ENCODE measurements at regions not wholly inside any gene's neighbourhood (a gene's known extent, or its start where the extent isn't known, plus 50 kb on each side); places are given as distances from the start of the nearest gene placed in this dataset.

DNA sequence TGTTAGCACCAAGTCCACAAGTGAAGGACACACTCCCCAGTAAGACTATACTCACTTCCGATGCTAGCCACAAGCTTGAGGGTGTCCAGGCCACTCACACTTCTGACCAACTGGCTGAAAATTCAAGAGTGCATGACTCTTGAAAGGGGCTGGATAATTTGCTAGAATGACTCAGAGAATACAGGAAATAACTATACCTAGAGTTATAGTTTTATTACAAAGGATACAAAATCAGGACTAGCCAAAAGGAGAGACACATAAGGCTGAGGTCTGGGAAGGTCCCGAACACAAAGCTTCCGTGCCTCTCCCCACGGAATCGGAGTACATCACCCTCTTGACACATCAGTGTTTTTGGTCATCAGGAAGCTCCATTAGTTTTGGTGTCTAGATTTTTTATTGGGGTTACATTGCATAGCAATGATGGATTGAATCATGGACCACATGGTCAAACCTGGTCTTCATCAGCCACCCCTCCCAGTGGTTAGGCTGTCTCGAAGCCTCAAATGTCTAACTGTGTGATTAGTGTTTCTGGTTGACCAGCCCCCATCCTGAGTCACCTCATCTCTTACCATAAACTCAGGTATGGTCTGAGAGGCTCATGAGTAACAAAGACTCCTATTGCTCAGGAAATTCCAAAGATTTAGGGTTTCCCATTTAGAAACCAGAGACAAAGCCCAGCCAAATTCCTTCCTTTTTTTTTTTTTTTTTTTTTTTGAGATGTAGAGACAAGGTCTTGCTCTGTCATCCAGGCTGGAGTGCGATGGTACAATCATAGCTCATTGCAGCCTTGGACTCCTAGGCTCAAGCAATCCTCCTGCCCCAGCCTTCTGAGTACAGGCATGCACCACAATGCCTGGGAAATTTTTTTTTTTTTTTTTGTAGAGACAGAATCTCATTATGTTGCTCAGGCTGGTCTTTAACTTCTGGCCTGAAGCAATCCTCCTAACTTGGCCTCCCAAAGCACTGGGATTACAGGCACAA is 472.0 kb upstream of the TBX3 start:
- no peak overlapping the region for H3K9ac ChIP-seq (ENCODE audit: low read depth in 1 of 2, low read length in 2 of 2)
- H3K4me1 ChIP-seq (ENCODE audit: control insufficient read depth in 4 of 4, insufficient read depth in 4 of 4, low read length in 3 of 4) = no peaks in the 10 kb centered on the region
- H3K27me3 ChIP-seq (ENCODE audit: control insufficient read depth in 4 of 4, insufficient read depth in 4 of 4, low read length in 3 of 4) = no peaks in the 10 kb centered on the region
- H3K9me3 ChIP-seq (ENCODE audit: control insufficient read depth in 4 of 4, low read length in 3 of 4) = no peaks in the 10 kb centered on the region
- H3K27ac ChIP-seq (ENCODE audit: low read depth in 1 of 2, low read length in 2 of 2) = no peak overlapping the region
- H3K36me3 ChIP-seq (ENCODE audit: control insufficient read depth in 4 of 4, insufficient read depth in 3 of 4, low read depth in 1 of 4, low read length in 3 of 4) = no peaks in the 10 kb centered on the region
- H3K4me3 ChIP-seq (ENCODE audit: low read depth in 1 of 3, low read length in 3 of 3) = no peak overlapping the region
- 94% methylated on average over 7 of the region's 7 CpGs for WGBS
- TF ChIP-seq FOXA2 (IDR thresholded peaks at IDR 0.05) (no peak), NR2F2 (IDR thresholded peaks at IDR 0.05) (no peak), SP1 (IDR thresholded peaks at IDR 0.05) (no peak), TAF1 (conservative IDR thresholded peaks at IDR 0.05) (no peak), GABPA (IDR thresholded peaks at IDR 0.05 in 1 of 2, conservative IDR thresholded peaks at IDR 0.05 in 1 of 2) (no peak), HNF4G (IDR thresholded peaks at IDR 0.05) (no peak)
- TF ChIP-seq, protein P1, sequence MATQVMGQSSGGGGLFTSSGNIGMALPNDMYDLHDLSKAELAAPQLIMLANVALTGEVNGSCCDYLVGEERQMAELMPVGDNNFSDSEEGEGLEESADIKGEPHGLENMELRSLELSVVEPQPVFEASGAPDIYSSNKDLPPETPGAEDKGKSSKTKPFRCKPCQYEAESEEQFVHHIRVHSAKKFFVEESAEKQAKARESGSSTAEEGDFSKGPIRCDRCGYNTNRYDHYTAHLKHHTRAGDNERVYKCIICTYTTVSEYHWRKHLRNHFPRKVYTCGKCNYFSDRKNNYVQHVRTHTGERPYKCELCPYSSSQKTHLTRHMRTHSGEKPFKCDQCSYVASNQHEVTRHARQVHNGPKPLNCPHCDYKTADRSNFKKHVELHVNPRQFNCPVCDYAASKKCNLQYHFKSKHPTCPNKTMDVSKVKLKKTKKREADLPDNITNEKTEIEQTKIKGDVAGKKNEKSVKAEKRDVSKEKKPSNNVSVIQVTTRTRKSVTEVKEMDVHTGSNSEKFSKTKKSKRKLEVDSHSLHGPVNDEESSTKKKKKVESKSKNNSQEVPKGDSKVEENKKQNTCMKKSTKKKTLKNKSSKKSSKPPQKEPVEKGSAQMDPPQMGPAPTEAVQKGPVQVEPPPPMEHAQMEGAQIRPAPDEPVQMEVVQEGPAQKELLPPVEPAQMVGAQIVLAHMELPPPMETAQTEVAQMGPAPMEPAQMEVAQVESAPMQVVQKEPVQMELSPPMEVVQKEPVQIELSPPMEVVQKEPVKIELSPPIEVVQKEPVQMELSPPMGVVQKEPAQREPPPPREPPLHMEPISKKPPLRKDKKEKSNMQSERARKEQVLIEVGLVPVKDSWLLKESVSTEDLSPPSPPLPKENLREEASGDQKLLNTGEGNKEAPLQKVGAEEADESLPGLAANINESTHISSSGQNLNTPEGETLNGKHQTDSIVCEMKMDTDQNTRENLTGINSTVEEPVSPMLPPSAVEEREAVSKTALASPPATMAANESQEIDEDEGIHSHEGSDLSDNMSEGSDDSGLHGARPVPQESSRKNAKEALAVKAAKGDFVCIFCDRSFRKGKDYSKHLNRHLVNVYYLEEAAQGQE (IDR thresholded peaks at IDR 0.05) = no peak
- TF ChIP-seq, protein P2, sequence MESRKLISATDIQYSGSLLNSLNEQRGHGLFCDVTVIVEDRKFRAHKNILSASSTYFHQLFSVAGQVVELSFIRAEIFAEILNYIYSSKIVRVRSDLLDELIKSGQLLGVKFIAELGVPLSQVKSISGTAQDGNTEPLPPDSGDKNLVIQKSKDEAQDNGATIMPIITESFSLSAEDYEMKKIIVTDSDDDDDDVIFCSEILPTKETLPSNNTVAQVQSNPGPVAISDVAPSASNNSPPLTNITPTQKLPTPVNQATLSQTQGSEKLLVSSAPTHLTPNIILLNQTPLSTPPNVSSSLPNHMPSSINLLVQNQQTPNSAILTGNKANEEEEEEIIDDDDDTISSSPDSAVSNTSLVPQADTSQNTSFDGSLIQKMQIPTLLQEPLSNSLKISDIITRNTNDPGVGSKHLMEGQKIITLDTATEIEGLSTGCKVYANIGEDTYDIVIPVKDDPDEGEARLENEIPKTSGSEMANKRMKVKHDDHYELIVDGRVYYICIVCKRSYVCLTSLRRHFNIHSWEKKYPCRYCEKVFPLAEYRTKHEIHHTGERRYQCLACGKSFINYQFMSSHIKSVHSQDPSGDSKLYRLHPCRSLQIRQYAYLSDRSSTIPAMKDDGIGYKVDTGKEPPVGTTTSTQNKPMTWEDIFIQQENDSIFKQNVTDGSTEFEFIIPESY (IDR thresholded peaks at IDR 0.05) = no peak
- TF ChIP-seq, protein P3, sequence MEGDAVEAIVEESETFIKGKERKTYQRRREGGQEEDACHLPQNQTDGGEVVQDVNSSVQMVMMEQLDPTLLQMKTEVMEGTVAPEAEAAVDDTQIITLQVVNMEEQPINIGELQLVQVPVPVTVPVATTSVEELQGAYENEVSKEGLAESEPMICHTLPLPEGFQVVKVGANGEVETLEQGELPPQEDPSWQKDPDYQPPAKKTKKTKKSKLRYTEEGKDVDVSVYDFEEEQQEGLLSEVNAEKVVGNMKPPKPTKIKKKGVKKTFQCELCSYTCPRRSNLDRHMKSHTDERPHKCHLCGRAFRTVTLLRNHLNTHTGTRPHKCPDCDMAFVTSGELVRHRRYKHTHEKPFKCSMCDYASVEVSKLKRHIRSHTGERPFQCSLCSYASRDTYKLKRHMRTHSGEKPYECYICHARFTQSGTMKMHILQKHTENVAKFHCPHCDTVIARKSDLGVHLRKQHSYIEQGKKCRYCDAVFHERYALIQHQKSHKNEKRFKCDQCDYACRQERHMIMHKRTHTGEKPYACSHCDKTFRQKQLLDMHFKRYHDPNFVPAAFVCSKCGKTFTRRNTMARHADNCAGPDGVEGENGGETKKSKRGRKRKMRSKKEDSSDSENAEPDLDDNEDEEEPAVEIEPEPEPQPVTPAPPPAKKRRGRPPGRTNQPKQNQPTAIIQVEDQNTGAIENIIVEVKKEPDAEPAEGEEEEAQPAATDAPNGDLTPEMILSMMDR (IDR thresholded peaks at IDR 0.05; ENCODE audit: low read depth, low read length, missing input control) = no peak
- TF ChIP-seq, protein P4, sequence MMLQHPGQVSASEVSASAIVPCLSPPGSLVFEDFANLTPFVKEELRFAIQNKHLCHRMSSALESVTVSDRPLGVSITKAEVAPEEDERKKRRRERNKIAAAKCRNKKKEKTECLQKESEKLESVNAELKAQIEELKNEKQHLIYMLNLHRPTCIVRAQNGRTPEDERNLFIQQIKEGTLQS (IDR thresholded peaks at IDR 0.05) = no peak
- DNase-seq (ENCODE audit: low spot score) = no peak

DNA sequence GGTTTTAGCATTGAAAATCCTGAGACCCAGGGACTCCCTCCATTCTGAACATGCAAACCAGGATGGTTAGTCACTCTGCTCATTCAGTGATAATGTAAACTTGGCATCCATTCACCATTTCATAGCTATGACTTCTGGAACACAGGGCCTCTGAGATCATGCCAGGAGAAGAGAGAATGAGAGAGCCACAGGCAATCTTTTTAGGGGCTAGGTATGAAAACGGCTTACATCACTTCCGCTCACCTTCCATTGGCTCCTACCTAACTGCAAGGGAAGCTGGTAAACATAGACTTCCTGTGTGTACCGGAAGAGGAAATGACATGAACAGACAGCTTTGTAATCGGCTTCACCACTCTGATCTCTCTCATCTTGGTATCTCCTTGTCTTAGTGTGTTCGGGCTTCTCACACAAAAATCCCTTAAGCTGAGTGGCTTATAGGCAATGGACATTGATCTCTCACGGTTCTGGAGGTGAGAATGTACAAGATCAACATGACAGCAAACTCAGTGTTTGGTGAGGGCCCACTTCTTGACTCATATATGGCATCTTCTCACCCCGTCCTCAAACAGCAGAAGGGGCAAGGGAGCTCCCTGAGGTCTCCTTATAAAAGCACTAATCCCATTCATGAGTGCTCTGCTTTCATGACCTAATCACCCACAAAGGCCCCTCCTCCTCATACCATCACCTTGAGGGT is 465.9 kb upstream of the TBX3 start:
- H3K9ac ChIP-seq (ENCODE audit: low read depth in 1 of 2, low read length in 2 of 2) = no peak overlapping the region
- H3K27me3 ChIP-seq (ENCODE audit: control insufficient read depth in 4 of 4, insufficient read depth in 4 of 4, low read length in 3 of 4) = no peaks in the 10 kb centered on the region
- DNase-seq (ENCODE audit: low spot score) = no peak
- no peaks in the 10 kb centered on the region for H3K4me1 ChIP-seq (ENCODE audit: control insufficient read depth in 4 of 4, insufficient read depth in 4 of 4, low read length in 3 of 4)
- H3K4me3 ChIP-seq (ENCODE audit: low read depth in 1 of 3, low read length in 3 of 3) = no peak overlapping the region
- no peak overlapping the region for H3K27ac ChIP-seq (ENCODE audit: low read depth in 1 of 2, low read length in 2 of 2)
- 91% methylated on average over 7 of the region's 7 CpGs for WGBS
- TF ChIP-seq YY1 (IDR thresholded peaks at IDR 0.05) (no peak), TAF1 (conservative IDR thresholded peaks at IDR 0.05) (no peak), RXRA (IDR thresholded peaks at IDR 0.05) (no peak), HNF4A (conservative IDR thresholded peaks at IDR 0.05) (no peak), EGR1 (IDR thresholded peaks at IDR 0.05; ENCODE audit: low read depth in 2 of 2) (no peak), JUND (IDR thresholded peaks at IDR 0.05) (no peak), HNF4G (IDR thresholded peaks at IDR 0.05) (no peak), FOXA1 (IDR thresholded peaks at IDR 0.05) (no peak), SP1 (IDR thresholded peaks at IDR 0.05) (no peak)
- TF ChIP-seq, protein P2 (IDR thresholded peaks at IDR 0.05) = no peak
- TF ChIP-seq, protein P4 (IDR thresholded peaks at IDR 0.05) = no peak
- TF ChIP-seq, protein P3 (IDR thresholded peaks at IDR 0.05; ENCODE audit: low read depth, low read length, missing input control) = no peak
- no peaks in the 10 kb centered on the region for H3K36me3 ChIP-seq (ENCODE audit: control insufficient read depth in 4 of 4, insufficient read depth in 3 of 4, low read depth in 1 of 4, low read length in 3 of 4)
- no peaks in the 10 kb centered on the region for H3K9me3 ChIP-seq (ENCODE audit: control insufficient read depth in 4 of 4, low read length in 3 of 4)

All from liver (tissue), 8 donors.